ENCODE measurements at regions not wholly inside any gene's neighbourhood (a gene's known extent, or its start where the extent isn't known, plus 50 kb on each side); places are given as distances from the start of the nearest gene placed in this dataset.

DNA sequence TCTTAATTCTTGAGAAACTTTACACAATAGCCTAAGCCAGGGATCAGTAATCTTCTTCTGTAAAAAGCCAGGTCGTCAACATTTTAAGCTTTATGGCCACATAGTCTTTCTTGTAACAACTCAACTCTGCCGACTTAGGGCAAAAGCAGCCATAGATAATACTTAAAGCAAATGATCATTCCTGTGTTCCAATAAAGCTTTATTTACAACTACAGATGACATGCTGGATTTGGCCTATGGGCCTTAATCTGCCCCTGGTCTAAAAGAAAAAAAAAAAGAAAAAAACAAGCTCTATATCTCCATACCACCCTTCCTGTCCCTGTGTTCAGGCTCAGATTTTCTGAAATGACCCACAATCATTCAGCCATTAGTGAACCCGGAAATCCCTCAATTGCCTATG lies 220.3 kb downstream of the ENC1 start:
- TF ChIP-seq, protein P1, sequence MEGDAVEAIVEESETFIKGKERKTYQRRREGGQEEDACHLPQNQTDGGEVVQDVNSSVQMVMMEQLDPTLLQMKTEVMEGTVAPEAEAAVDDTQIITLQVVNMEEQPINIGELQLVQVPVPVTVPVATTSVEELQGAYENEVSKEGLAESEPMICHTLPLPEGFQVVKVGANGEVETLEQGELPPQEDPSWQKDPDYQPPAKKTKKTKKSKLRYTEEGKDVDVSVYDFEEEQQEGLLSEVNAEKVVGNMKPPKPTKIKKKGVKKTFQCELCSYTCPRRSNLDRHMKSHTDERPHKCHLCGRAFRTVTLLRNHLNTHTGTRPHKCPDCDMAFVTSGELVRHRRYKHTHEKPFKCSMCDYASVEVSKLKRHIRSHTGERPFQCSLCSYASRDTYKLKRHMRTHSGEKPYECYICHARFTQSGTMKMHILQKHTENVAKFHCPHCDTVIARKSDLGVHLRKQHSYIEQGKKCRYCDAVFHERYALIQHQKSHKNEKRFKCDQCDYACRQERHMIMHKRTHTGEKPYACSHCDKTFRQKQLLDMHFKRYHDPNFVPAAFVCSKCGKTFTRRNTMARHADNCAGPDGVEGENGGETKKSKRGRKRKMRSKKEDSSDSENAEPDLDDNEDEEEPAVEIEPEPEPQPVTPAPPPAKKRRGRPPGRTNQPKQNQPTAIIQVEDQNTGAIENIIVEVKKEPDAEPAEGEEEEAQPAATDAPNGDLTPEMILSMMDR (IDR thresholded peaks at IDR 0.05; ENCODE audit: poor library complexity, severe bottlenecking), result no peak
- TF ChIP-seq POLR2AphosphoS5 (IDR thresholded peaks at IDR 0.05), result no peak
- no peak for TF ChIP-seq EZH2 (IDR thresholded peaks at IDR 0.05; ENCODE audit: borderline replicate concordance, insufficient read depth, low read length, poor library complexity, severe bottlenecking)
- TF ChIP-seq MXI1 (conservative IDR thresholded peaks at IDR 0.05; ENCODE audit: poor library complexity, severe bottlenecking), result no peak
- TF ChIP-seq SMC3 (conservative IDR thresholded peaks at IDR 0.05; ENCODE audit: poor library complexity), result no peak
